H1 (cell line): ENCODE measurements at regions not wholly inside any gene's neighbourhood (a gene's known extent, or its start where the extent isn't known, plus 50 kb on each side); places are given as distances from the start of the nearest gene placed in this dataset.

Experiments used
- CTCF ChIA-PET: fragments of 300-600 bp; sonication (Branson Sonifier 250); formaldehyde crosslinking; loops from one replicate; lab custom pipeline; 2021; ENCODE audit not compliant: partially characterized antibody; lab: Charles Lee
- POLR2A ChIA-PET: fragments of 300-600 bp; sonication (Branson Sonifier 250); formaldehyde crosslinking; loops from one replicate; lab custom pipeline; 2021; ENCODE audit warnings: inconsistent platforms; ENCODE audit not compliant: partially characterized antibody; lab: Charles Lee
- DNase-seq, 2 experiments: peaks; one replicate each; pipeline versions ENCODE4 v3.0.0 to v3.0.0-alpha.2; 2010 to 2022; ENCODE audit warnings: low spot score in 2 of 2, low read depth in 1 of 2, mixed read lengths in 1 of 2
- FAIRE-seq: peaks from 2 replicates; lab custom pipeline; 2011; peaks lifted over from hg19 to GRCh38; lab: Jason Lieb, UNC
- H2AFZ ChIP-seq: 2 replicates; pipeline ENCODE4 v1.8.1; 2012; ENCODE audit warnings: low read length, inconsistent platforms
- H2AK5ac ChIP-seq: 2 replicates; pipeline ENCODE4 v1.6.1; 2013; ENCODE audit warnings: low read depth, low read length
- H2BK120ac ChIP-seq: replicated peaks from 2 replicates; pipeline ENCODE3; 2013; ENCODE audit warnings: low read depth, low read length, inconsistent platforms
- H2BK12ac ChIP-seq: 2 replicates; pipeline ENCODE4 v1.6.1; 2013; ENCODE audit warnings: low read depth, low read length
- H2BK15ac ChIP-seq: 2 replicates; pipeline ENCODE4 v1.6.1; 2013; ENCODE audit warnings: low read length
- H2BK20ac ChIP-seq: 2 replicates; pipeline ENCODE4 v1.6.1; 2013; ENCODE audit warnings: low read length
- H2BK5ac ChIP-seq: 2 replicates; pipeline ENCODE4 v1.6.1; 2013; ENCODE audit warnings: low read depth, low read length
- H3K14ac ChIP-seq: 2 replicates; pipeline ENCODE4 v1.6.1; 2013; ENCODE audit warnings: inconsistent platforms; ENCODE audit not compliant: insufficient read length
- H3K18ac ChIP-seq: 2 replicates; pipeline ENCODE4 v1.6.1; 2013; ENCODE audit warnings: low read length; ENCODE audit errors: extremely low read depth
- H3K23ac ChIP-seq: 2 replicates; pipeline ENCODE4 v1.6.1; 2013; ENCODE audit warnings: inconsistent platforms; ENCODE audit not compliant: insufficient read length
- H3K23me2 ChIP-seq: 2 replicates; pipeline ENCODE4 v1.6.1; 2013; ENCODE audit warnings: low read depth, low read length
- H3K27ac ChIP-seq: 2 replicates; pipeline ENCODE4 v1.6.1; 2011; ENCODE audit warnings: low read depth, low read length, inconsistent platforms
- H3K27me3 ChIP-seq, 4 experiments: replicated peaks in 1 of 4; 1 replicate in 1 of 4; 2 replicates in 3 of 4; pipeline versions ENCODE4 v1.6.1 to v1.8.1; 2011 to 2013; ENCODE audit warnings: low read length in 3 of 4, mild to moderate bottlenecking in 3 of 4, inconsistent platforms in 2 of 4, mixed read lengths in 2 of 4, moderate library complexity in 1 of 4; ENCODE audit not compliant: control insufficient read depth in 3 of 4, insufficient read depth in 3 of 4; ENCODE audit errors: extremely low read depth in 1 of 4
- H3K36me3 ChIP-seq, 4 experiments: 2 replicates each; pipeline versions ENCODE4 v1.6.1 to v1.8.1; 2011 to 2013; ENCODE audit warnings: mild to moderate bottlenecking in 4 of 4, low read length in 3 of 4, moderate library complexity in 2 of 4, control low read depth in 1 of 4, inconsistent platforms in 1 of 4; ENCODE audit not compliant: insufficient read depth in 4 of 4, control insufficient read depth in 2 of 4
- H3K4ac ChIP-seq: replicated peaks from 2 replicates; pipeline ENCODE3; 2013; ENCODE audit warnings: low read length, low read depth, mixed read lengths, inconsistent platforms; ENCODE audit not compliant: insufficient read length
- H3K4me1 ChIP-seq, 4 experiments: replicated peaks in 1 of 4; 1 replicate in 1 of 4; 2 replicates in 3 of 4; pipeline versions ENCODE4 v1.6.1 to v1.8.1; 2011 to 2013; ENCODE audit warnings: low read length in 3 of 4, inconsistent platforms in 2 of 4, mixed read lengths in 1 of 4; ENCODE audit not compliant: insufficient read depth in 4 of 4, control insufficient read depth in 3 of 4
- H3K4me2 ChIP-seq, 2 experiments: 2 replicates each; pipeline versions ENCODE4 v1.6.1 to v1.8.1; 2011 to 2013; ENCODE audit warnings: low read depth in 2 of 2, low read length in 2 of 2, control low read depth in 1 of 2, inconsistent platforms in 1 of 2, mild to moderate bottlenecking in 1 of 2; ENCODE audit not compliant: insufficient read depth in 1 of 2
- H3K4me3 ChIP-seq, 4 experiments: fragments of 200-600, 300-600 bp in 1 of 4; sonication (generic), shearing (Covaris generic), sonication (Bioruptor Twin) in 1 of 4; 2 replicates each; pipeline versions ENCODE4 v1.5.1 to v1.8.1; 2011 to 2016; ENCODE audit warnings: low read length in 4 of 4, low read depth in 3 of 4, control low read depth in 2 of 4, inconsistent platforms in 2 of 4, mild to moderate bottlenecking in 2 of 4, mixed read lengths in 1 of 4, moderate library complexity in 1 of 4; ENCODE audit not compliant: insufficient read depth in 2 of 4; ENCODE audit errors: extremely low read depth in 1 of 4
- H3K56ac ChIP-seq: replicated peaks from 2 replicates; pipeline ENCODE3; 2013; ENCODE audit warnings: low read depth, mild to moderate bottlenecking, mixed read lengths, low read length, inconsistent platforms; ENCODE audit not compliant: insufficient read length
- H3K79me1 ChIP-seq: 2 replicates; pipeline ENCODE4 v1.6.1; 2013; ENCODE audit warnings: low read depth, low read length, control low read depth
- H3K79me2 ChIP-seq, 2 experiments: 2 replicates each; pipeline versions ENCODE4 v1.6.1 to v1.8.1; 2012 to 2013; ENCODE audit warnings: low read length in 2 of 2, mild to moderate bottlenecking in 2 of 2, inconsistent platforms in 1 of 2; ENCODE audit not compliant: insufficient read depth in 2 of 2, control insufficient read depth in 1 of 2
- H3K9ac ChIP-seq, 4 experiments: replicated peaks in 1 of 4; 1 replicate in 1 of 4; 2 replicates in 3 of 4; pipeline versions ENCODE4 v1.6.1 to v1.8.1; 2011 to 2013; ENCODE audit warnings: low read depth in 3 of 4, low read length in 3 of 4, control low read depth in 2 of 4, mild to moderate bottlenecking in 2 of 4, moderate library complexity in 2 of 4, inconsistent platforms in 1 of 4; ENCODE audit errors: extremely low read depth in 1 of 4
- H3K9me3 ChIP-seq, 2 experiments: 2 replicates each; pipeline versions ENCODE4 v1.6.1 to v1.8.1; 2012 to 2013; ENCODE audit warnings: mild to moderate bottlenecking in 2 of 2, moderate library complexity in 2 of 2, control low read depth in 1 of 2, inconsistent platforms in 1 of 2, low read depth in 1 of 2, low read length in 1 of 2, mixed read lengths in 1 of 2; ENCODE audit not compliant: insufficient read depth in 2 of 2
- H4K20me1 ChIP-seq, 2 experiments: replicated peaks in 1 of 2; 2 replicates each; pipeline versions ENCODE3 to v1.8.1; 2011 to 2013; ENCODE audit warnings: inconsistent platforms in 2 of 2, low read length in 2 of 2, mild to moderate bottlenecking in 1 of 2; ENCODE audit not compliant: insufficient read depth in 2 of 2, control insufficient read depth in 1 of 2
- H4K5ac ChIP-seq: 2 replicates; pipeline ENCODE4 v1.6.1; 2013; ENCODE audit warnings: low read length, low read depth, mixed read lengths, inconsistent platforms; ENCODE audit not compliant: insufficient read length
- H4K8ac ChIP-seq: 2 replicates; pipeline ENCODE4 v1.8.0; 2013; ENCODE audit warnings: mild to moderate bottlenecking, moderate library complexity, low read length, inconsistent platforms; ENCODE audit not compliant: insufficient read depth; ENCODE audit errors: extremely low read depth
- H4K91ac ChIP-seq: replicated peaks from 2 replicates; pipeline ENCODE3; 2013; ENCODE audit warnings: low read length, mixed read lengths, inconsistent platforms; ENCODE audit not compliant: insufficient read length
- ATF3 ChIP-seq: IDR thresholded peaks from 2 replicates; pipeline ENCODE4 v1.6.1; 2011; ENCODE audit warnings: low read depth, mild to moderate bottlenecking, low read length; ENCODE audit not compliant: insufficient read depth
- EGR1 ChIP-seq: IDR thresholded peaks from 2 replicates; pipeline ENCODE4 v1.6.1; 2011; ENCODE audit warnings: low read depth, low read length, borderline replicate concordance
- KDM1A ChIP-seq: fragments of 200-600, 300-600 bp; sonication (generic); IDR thresholded peaks from 2 replicates; pipeline ENCODE4 v1.7.1; 2016; ENCODE audit warnings: mild to moderate bottlenecking, low read length, borderline replicate concordance
- RNF2 ChIP-seq: fragments of 200-900, 300-1000 bp; sonication (generic); IDR thresholded peaks from 2 replicates; pipeline ENCODE4 v1.7.1; 2016; ENCODE audit warnings: borderline replicate concordance, low read depth, mild to moderate bottlenecking, antibody characterized with exemption, low read length; ENCODE audit not compliant: poor library complexity, severe bottlenecking; ENCODE audit errors: missing control alignments
- SIRT6 ChIP-seq: IDR thresholded peaks from one replicate; pipeline ENCODE4 v1.7.1; 2012; ENCODE audit warnings: low read length, inconsistent platforms
- WGBS, 2 experiments: shearing (Covaris generic) in 1 of 2; methylation state at CpG; one replicate each; pipeline versions ENCODE4 v1.1.6 to v1.1.7; 2013 to 2015; ENCODE audit warnings: low lambda C conversion rate in 2 of 2, mixed read lengths in 2 of 2, inconsistent platforms in 1 of 2, low coverage in 1 of 2, missing lambda C conversion rate in 1 of 2; ENCODE audit not compliant: insufficient replicate concordance in 2 of 2, insufficient coverage in 1 of 2, insufficient read length in 1 of 2; ENCODE audit errors: extremely low coverage in 1 of 2, missing lambda C conversion rate in 1 of 2; 5-methylcytosine and 5-hydroxymethylcytosine counted together

GRCh38 chrX:88863726-88864125 lies 116.7 kb downstream of the CPXCR1 start:
- DNase-seq (no peak), FAIRE-seq (no peak)
- no peaks in the 10 kb centered on the region for H3K23me2 ChIP-seq
- H3K56ac ChIP-seq: no peak overlapping the region
- H3K79me2 ChIP-seq: no peaks in the 10 kb centered on the region
- no peak overlapping the region for H3K4me2 ChIP-seq
- H2AFZ ChIP-seq: no peak overlapping the region
- WGBS, 2 experiments: 94% methylated on average over 6 of the region's 29 CpGs; no CpG with 5 or more reads in 1 of the 2 experiments
- H2BK12ac ChIP-seq: no peak overlapping the region
- no peak overlapping the region for H3K27ac ChIP-seq
- no peaks in the 10 kb centered on the region for H4K20me1 ChIP-seq
- CTCF ChIA-PET: no interaction called here
- no peak overlapping the region for H4K91ac ChIP-seq
- no peak overlapping the region for H3K14ac ChIP-seq
- H3K9ac ChIP-seq: no peak overlapping the region
- H2AK5ac ChIP-seq: no peak overlapping the region
- no peak overlapping the region for H4K5ac ChIP-seq
- peaks cover 0 to 6% of the 10 kb centered on the region in 2 experiments; a peak in 1 of 4 replicates for H3K9me3 ChIP-seq
- no peak overlapping the region for H3K18ac ChIP-seq
- H2BK15ac ChIP-seq: no peak overlapping the region
- H3K4me1 ChIP-seq: no peaks in the 10 kb centered on the region
- POLR2A ChIA-PET: no interaction called here
- no peaks in the 10 kb centered on the region for H3K27me3 ChIP-seq
- no peak for TF ChIP-seq SIRT6
- no peak for TF ChIP-seq EGR1
- no peak for TF ChIP-seq RNF2
- TF ChIP-seq ATF3: no peak
- no peak for TF ChIP-seq KDM1A
- H4K8ac ChIP-seq: no peak overlapping the region
- H3K4ac ChIP-seq: no peak overlapping the region
- H2BK5ac ChIP-seq: no peak overlapping the region
- H3K79me1 ChIP-seq: no peaks in the 10 kb centered on the region
- no peak overlapping the region for H2BK120ac ChIP-seq
- no peak overlapping the region for H3K23ac ChIP-seq
- H3K4me3 ChIP-seq: no peak overlapping the region
- H2BK20ac ChIP-seq: no peak overlapping the region
- no peaks in the 10 kb centered on the region for H3K36me3 ChIP-seq
